PC-9 (cell line): ENCODE measurements at regions not wholly inside any gene's neighbourhood (a gene's known extent, or its start where the extent isn't known, plus 50 kb on each side); places are given as distances from the start of the nearest gene placed in this dataset.

Experiments used
- CTCF ChIP-seq: fragments of 200-600 bp; sonication (generic); conservative IDR thresholded peaks from 2 replicates; pipeline ENCODE4 v1.6.1; 2017; ENCODE audit warnings: mixed run types, antibody characterized with exemption, mild to moderate bottlenecking, moderate library complexity
- EZH2 ChIP-seq: fragments of 200-600 bp; sonication (generic); IDR thresholded peaks from 2 replicates; pipeline ENCODE4 v1.8.0; 2017; ENCODE audit warnings: antibody characterized with exemption, low read depth

GRCh38 chr7:69019437-69019836, 578.8 kb upstream of the AUTS2 start:
- TF ChIP-seq CTCF (no peak), EZH2 (no peak)
